ENCODE measurements at regions not wholly inside any gene's neighbourhood (a gene's known extent, or its start where the extent isn't known, plus 50 kb on each side); places are given as distances from the start of the nearest gene placed in this dataset.

- POLR2A ChIA-PET: no interaction called here
- TF ChIP-seq EZH2 (IDR thresholded peaks at IDR 0.05; ENCODE audit: borderline replicate concordance, low read depth, low read length, severe bottlenecking) (no peak), JUN (IDR thresholded peaks at IDR 0.05; ENCODE audit: borderline replicate concordance, insufficient read depth, insufficient read length, low read depth) (no peak), GATA2 (IDR thresholded peaks at IDR 0.05; ENCODE audit: insufficient read depth, insufficient read length, low read depth, low read length) (no peak), FOS (IDR thresholded peaks at IDR 0.05; ENCODE audit: borderline replicate concordance, insufficient read depth, low read length) (no peak), MYC (IDR thresholded peaks at IDR 0.05; ENCODE audit: low read depth, low read length) (no peak), POLR2AphosphoS5 (IDR thresholded peaks at IDR 0.05; ENCODE audit: insufficient read depth, low read depth, low read length) (no peak), POLR2A (IDR thresholded peaks at IDR 0.05; ENCODE audit: low read depth, low read length) (no peak)
- TF ChIP-seq, protein P1, sequence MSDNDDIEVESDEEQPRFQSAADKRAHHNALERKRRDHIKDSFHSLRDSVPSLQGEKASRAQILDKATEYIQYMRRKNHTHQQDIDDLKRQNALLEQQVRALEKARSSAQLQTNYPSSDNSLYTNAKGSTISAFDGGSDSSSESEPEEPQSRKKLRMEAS (IDR thresholded peaks at IDR 0.05; ENCODE audit: insufficient read depth, insufficient read length): no peak
- TF ChIP-seq, protein P2, sequence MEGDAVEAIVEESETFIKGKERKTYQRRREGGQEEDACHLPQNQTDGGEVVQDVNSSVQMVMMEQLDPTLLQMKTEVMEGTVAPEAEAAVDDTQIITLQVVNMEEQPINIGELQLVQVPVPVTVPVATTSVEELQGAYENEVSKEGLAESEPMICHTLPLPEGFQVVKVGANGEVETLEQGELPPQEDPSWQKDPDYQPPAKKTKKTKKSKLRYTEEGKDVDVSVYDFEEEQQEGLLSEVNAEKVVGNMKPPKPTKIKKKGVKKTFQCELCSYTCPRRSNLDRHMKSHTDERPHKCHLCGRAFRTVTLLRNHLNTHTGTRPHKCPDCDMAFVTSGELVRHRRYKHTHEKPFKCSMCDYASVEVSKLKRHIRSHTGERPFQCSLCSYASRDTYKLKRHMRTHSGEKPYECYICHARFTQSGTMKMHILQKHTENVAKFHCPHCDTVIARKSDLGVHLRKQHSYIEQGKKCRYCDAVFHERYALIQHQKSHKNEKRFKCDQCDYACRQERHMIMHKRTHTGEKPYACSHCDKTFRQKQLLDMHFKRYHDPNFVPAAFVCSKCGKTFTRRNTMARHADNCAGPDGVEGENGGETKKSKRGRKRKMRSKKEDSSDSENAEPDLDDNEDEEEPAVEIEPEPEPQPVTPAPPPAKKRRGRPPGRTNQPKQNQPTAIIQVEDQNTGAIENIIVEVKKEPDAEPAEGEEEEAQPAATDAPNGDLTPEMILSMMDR (IDR thresholded peaks at IDR 0.05; ENCODE audit: extremely low read depth in 1 of 2, insufficient read depth in 1 of 2, low read depth in 1 of 2, low read length in 2 of 2): no peak
These were observed 154.0 kb upstream of the PPP2R2D start for GRCh38 chr10:131746785-131747184.

More at GRCh38 chr10:131746785-131747184, 154.0 kb upstream of the PPP2R2D start:
- Histone ChIP-seq H3K79me2 (ENCODE audit: control insufficient read depth, insufficient read depth, low read length) (no peaks in the 10 kb centered on the region), H3K4me1 (ENCODE audit: control insufficient read depth, extremely low read depth, insufficient read depth, low read length) (no peaks in the 10 kb centered on the region), H3K9me3 (replicated peaks; ENCODE audit: control insufficient read depth, insufficient read depth, low read length) (peaks cover 7% of the 10 kb centered on the region), H3K4me3 (replicated peaks in 1 of 3; ENCODE audit: insufficient read depth in 1 of 3, low read depth in 1 of 3, low read length in 3 of 3) (no peak overlapping the region), H3K36me3 (ENCODE audit: control insufficient read depth in 2 of 2, extremely low read depth in 1 of 2, insufficient read depth in 2 of 2, low read length in 2 of 2) (no peaks in the 10 kb centered on the region), H2AFZ (ENCODE audit: low read depth, low read length) (no peak overlapping the region), H4K20me1 (replicated peaks; ENCODE audit: control insufficient read depth, extremely low read depth, insufficient read depth, low read length) (no peaks in the 10 kb centered on the region), H3K9me1 (replicated peaks; ENCODE audit: control insufficient read depth, extremely low read depth, insufficient read depth, low read length) (no peaks in the 10 kb centered on the region), H3K27me3 (ENCODE audit: control insufficient read depth in 2 of 2, insufficient read depth in 2 of 2, low read length in 2 of 2) (no peaks in the 10 kb centered on the region), H3K9ac (replicated peaks; ENCODE audit: extremely low read depth, insufficient read depth, low read length) (no peak overlapping the region), H3K4me2 (ENCODE audit: insufficient read depth, low read length) (no peak overlapping the region), H3K27ac (ENCODE audit: insufficient read depth, low read depth, low read length) (no peak overlapping the region)
- CTCF ChIA-PET: no interaction called here
- BruUV-seq (replicated peaks): no TSS peak
- FAIRE-seq: no peak
- dilution Hi-C loops (cut with MboI; ENCODE audit: extremely low pct_ligation_motif_present, low sequenced_read_pairs): no loop called here
- intact Hi-C loops (cut with micrococcal nuclease): no loop called here
- DNase-seq (ENCODE audit: low read depth, low spot score): no peak
